Right atrium auricular region (tissue), 2 donors: ENCODE measurements at regions not wholly inside any gene's neighbourhood (a gene's known extent, or its start where the extent isn't known, plus 50 kb on each side); places are given as distances from the start of the nearest gene placed in this dataset.

ENCODE experiments used
- DNase-seq: peaks from one replicate; pipeline ENCODE4 v3.0.0-alpha.2; 2019; ENCODE audit warnings: low spot score
- H3K27ac ChIP-seq, 2 donors: fragments of 200-600 bp; sonication (generic); 1 replicate in 1 of 2; 2 replicates in 1 of 2; pipeline ENCODE4 v1.5.1; 2016 to 2019
- H3K27me3 ChIP-seq, 2 donors: fragments of 200-600 bp; sonication (generic); one replicate each; pipeline versions ENCODE4 v1.5.1 to v1.6.0; 2017 to 2019
- H3K36me3 ChIP-seq: fragments of 200-600 bp; sonication (generic); one replicate; pipeline ENCODE4 v1.5.1; 2016
- H3K4me1 ChIP-seq, 2 donors: fragments of 200-600 bp; sonication (generic); one replicate each; pipeline versions ENCODE4 v1.5.1 to v1.6.0; 2017 to 2019
- H3K4me3 ChIP-seq, 2 donors: fragments of 200-600 bp; sonication (generic); 1 replicate in 1 of 2; 2 replicates in 1 of 2; pipeline ENCODE4 v1.5.1; 2017 to 2019; ENCODE audit warnings: mild to moderate bottlenecking in 1 of 2, moderate library complexity in 1 of 2
- H3K9me3 ChIP-seq, 2 donors: fragments of 200-600 bp; sonication (generic); one replicate each; pipeline ENCODE4 v1.5.1; 2019
- CTCF ChIP-seq, 2 donors: fragments of 200-600 bp; sonication (generic); IDR thresholded peaks; one replicate each; pipeline ENCODE4 v1.5.1; 2019; ENCODE audit warnings: antibody characterized with exemption in 2 of 2

GRCh38 chr18:40583671-40584070, 1371.4 kb upstream of the PIK3C3 start:
- Histone ChIP-seq H3K4me3 (no peak overlapping the region), H3K27me3 (no peaks in the 10 kb centered on the region), H3K4me1 (no peaks in the 10 kb centered on the region), H3K9me3 (peaks cover 0 to 12% of the 10 kb centered on the region in 2 donors), H3K27ac (no peak overlapping the region), H3K36me3 (no peaks in the 10 kb centered on the region)
- no peak for DNase-seq
- TF ChIP-seq CTCF (IDR thresholded peaks at IDR 0.05) = no peak

- Histone ChIP-seq H3K4me3 (no peak overlapping the region), H3K36me3 (no peaks in the 10 kb centered on the region), H3K27me3 (no peaks in the 10 kb centered on the region), H3K9me3 (peaks cover 0 to 7% of the 10 kb centered on the region in 2 donors), H3K4me1 (no peaks in the 10 kb centered on the region), H3K27ac (no peak overlapping the region)
- TF ChIP-seq CTCF (IDR thresholded peaks at IDR 0.05) = no peak
- no peak for DNase-seq
Measured at GRCh38 chr18:40582105-40582504, 1372.9 kb upstream of the PIK3C3 start.

GRCh38 chr18:40577981-40578365, 1377.1 kb upstream of the PIK3C3 start:
- Histone ChIP-seq H3K27ac (no peak overlapping the region), H3K9me3 (no peaks in the 10 kb centered on the region), H3K36me3 (no peaks in the 10 kb centered on the region), H3K4me3 (no peak overlapping the region), H3K27me3 (no peaks in the 10 kb centered on the region), H3K4me1 (no peaks in the 10 kb centered on the region)
- no peak for TF ChIP-seq CTCF (IDR thresholded peaks at IDR 0.05)
- no peak for DNase-seq

- Histone ChIP-seq H3K4me3 (no peak overlapping the region), H3K27me3 (no peaks in the 10 kb centered on the region), H3K4me1 (no peaks in the 10 kb centered on the region), H3K9me3 (no peaks in the 10 kb centered on the region), H3K36me3 (no peaks in the 10 kb centered on the region), H3K27ac (no peak overlapping the region)
- no peak for TF ChIP-seq CTCF (IDR thresholded peaks at IDR 0.05)
- DNase-seq = no peak
Measured at GRCh38 chr18:40577239-40577980, 1377.6 kb upstream of the PIK3C3 start.

GRCh38 chr18:40576507-40577115, 1378.4 kb upstream of the PIK3C3 start:
- no peak overlapping the region for H3K27ac ChIP-seq
- no peak overlapping the region for H3K4me3 ChIP-seq
- TF ChIP-seq CTCF (IDR thresholded peaks at IDR 0.05) = no peak
- no peaks in the 10 kb centered on the region for H3K9me3 ChIP-seq
- H3K36me3 ChIP-seq = no peaks in the 10 kb centered on the region
- DNase-seq = no peak
- no peaks in the 10 kb centered on the region for H3K4me1 ChIP-seq
- no peaks in the 10 kb centered on the region for H3K27me3 ChIP-seq
